22Rv1 (cell line): ENCODE measurements at regions not wholly inside any gene's neighbourhood (a gene's known extent, or its start where the extent isn't known, plus 50 kb on each side); places are given as distances from the start of the nearest gene placed in this dataset.
"Not testable (repeated sequence)": the region's sequence is repeated elsewhere in the genome, so short reads cannot be mapped to it uniquely, and the experiment has no call there.

Experiments used
- H3K27ac ChIP-seq: fragments of 450-650 bp; 2 replicates; pipeline ENCODE4 v1.5.1; 2017
- ZFX ChIP-seq: fragments of 450-650 bp; IDR thresholded peaks from 2 replicates; pipeline ENCODE4 v1.6.1; 2017; ENCODE audit warnings: antibody characterized with exemption, borderline replicate concordance
- TF ChIP-seq, protein P1 (sequence below): fragments of 450-650 bp; IDR thresholded peaks from 2 replicates; pipeline ENCODE4 v1.5.1; 2017; ENCODE audit warnings: mild to moderate bottlenecking

DNA sequence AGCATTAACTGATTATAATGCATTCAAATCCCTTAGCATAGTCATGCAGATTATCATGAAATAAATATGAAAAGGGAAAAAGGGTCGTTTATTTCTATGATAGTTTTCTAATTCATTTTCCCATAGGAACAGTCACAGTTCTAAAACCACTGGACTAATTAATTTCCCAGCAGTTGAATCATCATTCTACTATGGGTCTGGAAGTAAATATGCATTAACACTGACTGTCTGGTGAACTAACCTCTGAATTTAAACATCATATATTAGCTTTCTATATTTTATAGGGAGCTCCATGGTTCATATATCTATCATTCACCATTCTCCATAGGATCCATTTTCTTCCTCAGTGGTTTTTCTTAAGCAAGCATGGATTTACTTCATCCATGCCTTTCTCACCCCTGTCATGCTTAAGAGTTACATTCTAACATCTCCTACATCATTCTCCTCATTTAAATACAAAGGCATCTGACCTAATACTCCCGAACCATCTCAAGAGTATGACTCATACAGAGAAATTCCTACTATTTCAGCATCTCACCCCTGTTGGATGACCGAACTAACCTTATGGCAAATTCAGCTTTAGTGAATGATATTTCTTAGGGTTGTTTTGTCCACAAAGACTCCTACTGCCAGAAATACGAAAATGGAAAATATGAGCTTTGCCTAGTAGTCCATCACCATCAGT, 198.7 kb upstream of the ADAMTS3 start:
- no peak overlapping the region for H3K27ac ChIP-seq
- TF ChIP-seq, protein P1, sequence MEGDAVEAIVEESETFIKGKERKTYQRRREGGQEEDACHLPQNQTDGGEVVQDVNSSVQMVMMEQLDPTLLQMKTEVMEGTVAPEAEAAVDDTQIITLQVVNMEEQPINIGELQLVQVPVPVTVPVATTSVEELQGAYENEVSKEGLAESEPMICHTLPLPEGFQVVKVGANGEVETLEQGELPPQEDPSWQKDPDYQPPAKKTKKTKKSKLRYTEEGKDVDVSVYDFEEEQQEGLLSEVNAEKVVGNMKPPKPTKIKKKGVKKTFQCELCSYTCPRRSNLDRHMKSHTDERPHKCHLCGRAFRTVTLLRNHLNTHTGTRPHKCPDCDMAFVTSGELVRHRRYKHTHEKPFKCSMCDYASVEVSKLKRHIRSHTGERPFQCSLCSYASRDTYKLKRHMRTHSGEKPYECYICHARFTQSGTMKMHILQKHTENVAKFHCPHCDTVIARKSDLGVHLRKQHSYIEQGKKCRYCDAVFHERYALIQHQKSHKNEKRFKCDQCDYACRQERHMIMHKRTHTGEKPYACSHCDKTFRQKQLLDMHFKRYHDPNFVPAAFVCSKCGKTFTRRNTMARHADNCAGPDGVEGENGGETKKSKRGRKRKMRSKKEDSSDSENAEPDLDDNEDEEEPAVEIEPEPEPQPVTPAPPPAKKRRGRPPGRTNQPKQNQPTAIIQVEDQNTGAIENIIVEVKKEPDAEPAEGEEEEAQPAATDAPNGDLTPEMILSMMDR: no peak
- no peak for TF ChIP-seq ZFX

DNA sequence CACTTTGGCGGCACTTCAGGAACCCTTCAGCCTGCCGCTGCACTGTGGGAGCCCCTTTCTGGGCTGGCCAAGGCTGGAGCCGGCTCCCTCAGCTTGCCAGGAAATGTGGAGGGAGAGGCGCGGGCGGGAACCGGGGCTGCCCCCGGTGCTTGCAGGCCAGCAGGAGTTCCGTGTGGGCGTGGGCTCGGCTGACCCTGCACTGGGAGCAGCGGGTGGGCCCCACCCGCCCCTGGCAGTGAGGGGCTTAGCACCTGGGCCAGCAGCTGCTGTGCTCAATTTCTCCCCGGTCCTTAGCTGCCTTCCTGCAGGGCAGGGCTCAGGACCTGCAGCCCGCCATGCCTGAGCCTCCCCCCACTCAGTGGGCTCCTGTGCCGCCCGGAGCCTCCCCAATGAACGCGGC, 196.8 kb upstream of the ADAMTS3 start:
- not testable (repeated sequence) for H3K27ac ChIP-seq

GRCh38 chr4:72761368-72762038, 192.5 kb upstream of the ADAMTS3 start:
- TF ChIP-seq, protein P1: no peak
- TF ChIP-seq ZFX: no peak
- H3K27ac ChIP-seq: no peak overlapping the region

DNA sequence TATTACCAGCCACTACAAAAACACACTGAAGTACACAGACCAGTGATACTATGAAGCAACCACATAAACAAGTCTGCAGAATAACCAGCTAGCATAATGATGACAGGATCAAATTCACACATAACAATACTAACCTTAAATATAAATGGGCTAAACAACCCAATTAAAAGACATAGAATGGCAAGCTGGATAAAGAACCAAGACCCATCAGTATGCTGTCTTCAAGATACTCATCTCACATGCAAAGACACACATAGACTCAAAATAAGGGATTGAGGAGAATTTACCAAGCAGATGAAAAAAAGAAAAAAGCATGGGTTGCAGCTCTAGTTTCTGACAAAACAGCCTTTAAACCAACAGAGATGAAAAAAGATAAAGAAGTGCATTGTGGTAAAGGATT, 184.4 kb upstream of the ADAMTS3 start:
- not testable (repeated sequence) for H3K27ac ChIP-seq

GRCh38 chr4:72744103-72744725, 175.2 kb upstream of the ADAMTS3 start:
- TF ChIP-seq, protein P1: no peak
- TF ChIP-seq ZFX: no peak
- no peak overlapping the region for H3K27ac ChIP-seq

DNA sequence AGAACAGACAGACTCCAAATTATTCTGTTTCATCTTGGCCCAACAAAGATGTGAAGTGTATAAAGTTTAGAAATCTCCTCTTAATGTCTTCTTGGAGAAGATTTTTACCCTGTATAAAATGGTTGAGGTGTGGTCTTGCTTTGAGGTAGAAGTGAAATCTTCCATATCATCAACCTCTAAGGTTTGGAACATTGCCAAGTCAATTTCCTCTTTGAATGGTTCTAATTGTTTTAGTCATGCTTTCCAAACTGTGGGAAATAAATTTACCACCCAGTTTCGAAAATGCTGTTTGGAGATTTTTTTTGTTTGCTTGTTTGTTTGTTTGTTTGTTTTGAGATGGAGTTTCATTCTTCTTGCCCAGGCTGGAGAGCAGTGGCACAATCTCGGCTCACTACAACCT, 174.1 kb upstream of the ADAMTS3 start:
- no peak overlapping the region for H3K27ac ChIP-seq

GRCh38 chr4:72715299-72715698, 146.3 kb upstream of the ADAMTS3 start:
- TF ChIP-seq, protein P1: no peak
- no peak for TF ChIP-seq ZFX
- H3K27ac ChIP-seq: no peak overlapping the region

More for the DNA sequence above, 174.1 kb upstream of the ADAMTS3 start:
- TF ChIP-seq, protein P1: no peak
- no peak for TF ChIP-seq ZFX

- no peak overlapping the region for H3K27ac ChIP-seq
- no peak for TF ChIP-seq ZFX
- TF ChIP-seq, protein P1: no peak
Measured at GRCh38 chr4:72714482-72715279, 145.7 kb upstream of the ADAMTS3 start.
